GM12891 (cell line): ENCODE measurements at regions not wholly inside any gene's neighbourhood (a gene's known extent, or its start where the extent isn't known, plus 50 kb on each side); places are given as distances from the start of the nearest gene placed in this dataset.

ENCODE experiments used
- POLR2A ChIP-seq: IDR thresholded peaks from 2 replicates; pipeline ENCODE4 v1.6.1; 2011; ENCODE audit warnings: low read depth, low read length, control low read depth
- TAF1 ChIP-seq: IDR thresholded peaks from 2 replicates; pipeline ENCODE4 v1.6.1; 2011; ENCODE audit warnings: low read depth, low read length, control low read depth

GRCh38 chr13:89113744-89114143 is 1442.6 kb downstream of the SLITRK5 start:
- no peak for TF ChIP-seq TAF1
- TF ChIP-seq POLR2A = no peak
